Amygdala (tissue), 56 donors: ENCODE measurements at regions not wholly inside any gene's neighbourhood (a gene's known extent, or its start where the extent isn't known, plus 50 kb on each side); places are given as distances from the start of the nearest gene placed in this dataset.
"Not testable (repeated sequence)": the region's sequence is repeated elsewhere in the genome, so short reads cannot be mapped to it uniquely, and the experiment has no call there.

Experiments
- DNase-seq, 56 donors: peaks; one replicate each; lab custom pipeline; 2025; lab: John Stamatoyannopoulos, UW

GRCh38 chr6:79431537-79431933 is 105.7 kb downstream of the LCA5 start:
- no peak for DNase-seq

GRCh38 chr6:79430913-79431536 is 106.2 kb downstream of the LCA5 start:
- DNase-seq = peak in 2 of 56 donors; percentile 3 to 21

GRCh38 chr6:79427721-79428120 is 109.5 kb downstream of the LCA5 start:
- DNase-seq = no peak

GRCh38 chr6:79426625-79427278 is 110.5 kb downstream of the LCA5 start:
- no peak for DNase-seq

GRCh38 chr6:79425589-79426311 is 111.5 kb downstream of the LCA5 start:
- no peak for DNase-seq

- no peak for DNase-seq
These were observed 114.0 kb downstream of the LCA5 start for GRCh38 chr6:79423216-79423615.

- no peak for DNase-seq
These were observed 114.6 kb downstream of the LCA5 start for GRCh38 chr6:79422666-79423065.

GRCh38 chr6:79421707-79422484 is 115.3 kb downstream of the LCA5 start:
- peak in 13 of 56 donors; percentile 5 to 70 (median 32) for DNase-seq

- no peak for DNase-seq
These were observed 116.2 kb downstream of the LCA5 start for GRCh38 chr6:79421001-79421411.

- peak in 3 of 56 donors; percentile 23 to 49 (median 28) for DNase-seq
These were observed 117.2 kb downstream of the LCA5 start for GRCh38 chr6:79420054-79420453.

GRCh38 chr6:79416931-79417330 is 120.3 kb downstream of the LCA5 start:
- DNase-seq = no peak

- DNase-seq = no peak
These were observed 123.6 kb downstream of the LCA5 start for GRCh38 chr6:79413562-79414002.

- DNase-seq = no peak
These were observed 126.4 kb downstream of the LCA5 start for GRCh38 chr6:79410806-79411205.

GRCh38 chr6:79408256-79408974 is 128.8 kb downstream of the LCA5 start:
- DNase-seq = no peak

- DNase-seq = no peak
These were observed 132.6 kb downstream of the LCA5 start for GRCh38 chr6:79404677-79405076.

- DNase-seq = no peak
These were observed 133.0 kb downstream of the LCA5 start for GRCh38 chr6:79404261-79404660.

GRCh38 chr6:79403563-79403962 is 133.7 kb downstream of the LCA5 start:
- DNase-seq = no peak

- no peak for DNase-seq
These were observed 134.1 kb downstream of the LCA5 start for GRCh38 chr6:79403086-79403485.

GRCh38 chr6:79399499-79399898 is 137.7 kb downstream of the LCA5 start:
- DNase-seq = no peak

- not testable (repeated sequence) for DNase-seq
These were observed 138.6 kb downstream of the LCA5 start for GRCh38 chr6:79398617-79399016.
